ENCODE measurements at regions not wholly inside any gene's neighbourhood (a gene's known extent, or its start where the extent isn't known, plus 50 kb on each side); places are given as distances from the start of the nearest gene placed in this dataset.
"Not testable (repeated sequence)": the region's sequence is repeated elsewhere in the genome, so short reads cannot be mapped to it uniquely, and the experiment has no call there.

DNA sequence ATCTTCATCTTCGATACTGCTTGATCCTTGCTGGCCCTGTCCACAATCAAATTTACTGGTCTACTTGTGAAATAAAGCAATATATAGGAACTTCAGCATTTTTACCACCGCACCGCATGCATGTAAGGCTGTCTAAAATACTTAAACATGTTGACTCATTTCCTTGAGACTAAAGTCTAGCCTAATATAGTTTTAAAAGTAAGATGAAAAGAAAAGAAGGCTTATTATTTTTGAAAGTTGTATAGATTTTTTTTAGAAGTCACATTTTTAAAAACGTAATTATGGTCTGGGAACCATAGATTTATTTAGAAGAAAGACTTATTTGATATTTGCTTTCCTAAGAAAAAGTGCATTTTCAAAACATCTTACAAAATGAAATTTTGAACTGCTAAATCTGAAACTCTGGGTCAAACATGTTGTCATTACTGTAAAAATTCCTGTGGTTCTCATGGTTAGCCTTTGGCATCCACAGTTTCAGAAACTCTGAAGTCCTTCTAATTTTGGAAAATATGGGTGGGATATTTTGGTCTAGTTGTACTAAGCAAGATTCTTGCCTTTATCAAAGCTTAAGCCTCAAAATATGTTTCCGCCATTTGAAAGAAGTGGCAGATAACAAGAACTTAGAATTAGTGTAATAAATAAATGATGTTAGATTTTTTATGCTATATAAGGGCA lies 423.5 kb upstream of the CTSO start:
- no peak for DNase-seq (ENCODE audit: low spot score)
- in situ Hi-C loops (cut with HindIII; ENCODE audit: low sequenced_read_pairs): no loop called here

- no peak for DNase-seq (ENCODE audit: low spot score)
- in situ Hi-C loops (cut with HindIII; ENCODE audit: low sequenced_read_pairs): no loop called here
These were observed 421.2 kb upstream of the CTSO start for GRCh38 chr4:156374894-156375293.

DNA sequence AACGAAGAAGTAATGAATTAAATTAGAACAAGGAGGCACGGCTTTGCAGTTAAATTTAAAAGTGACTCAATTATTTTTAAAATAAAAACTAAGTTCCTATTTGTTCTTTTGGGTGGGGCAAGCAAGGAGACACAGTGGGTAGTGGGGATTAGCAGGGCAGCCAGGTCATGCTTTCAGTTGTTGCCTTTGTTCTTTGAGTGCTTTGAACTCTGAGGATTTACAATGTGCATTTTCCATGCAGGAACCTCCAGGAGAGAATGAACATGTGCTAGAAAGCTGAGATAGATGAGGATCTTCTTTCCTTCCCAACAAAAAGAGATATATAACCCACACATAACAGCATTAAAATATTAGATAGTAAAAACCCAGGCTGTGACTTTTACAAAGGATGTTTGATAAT lies 420.4 kb upstream of the CTSO start:
- in situ Hi-C loops (cut with HindIII; ENCODE audit: low sequenced_read_pairs): no loop called here
- DNase-seq (ENCODE audit: low spot score): no peak

DNA sequence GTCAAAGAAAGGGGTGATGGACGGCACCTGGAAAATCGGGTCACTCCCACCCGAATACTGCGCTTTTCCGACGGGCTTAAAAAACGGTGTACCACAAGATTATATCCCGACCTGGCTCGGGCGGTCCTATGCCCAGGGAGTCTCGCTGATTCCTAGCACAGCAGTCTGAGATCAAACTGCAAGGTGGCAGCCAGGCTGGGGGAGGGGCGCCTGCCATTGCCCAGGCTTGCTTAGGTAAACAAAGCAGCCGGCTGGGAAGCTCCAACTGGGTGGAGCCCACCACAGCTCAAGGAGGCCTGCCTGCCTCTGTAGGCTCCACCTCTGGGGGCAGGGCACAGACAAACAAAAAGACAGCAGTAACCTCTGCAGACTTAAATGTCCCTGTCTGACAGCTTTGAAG lies 413.8 kb upstream of the CTSO start:
- in situ Hi-C loops (cut with HindIII; ENCODE audit: low sequenced_read_pairs); DNase-seq (ENCODE audit: low spot score): not testable (repeated sequence)

DNA sequence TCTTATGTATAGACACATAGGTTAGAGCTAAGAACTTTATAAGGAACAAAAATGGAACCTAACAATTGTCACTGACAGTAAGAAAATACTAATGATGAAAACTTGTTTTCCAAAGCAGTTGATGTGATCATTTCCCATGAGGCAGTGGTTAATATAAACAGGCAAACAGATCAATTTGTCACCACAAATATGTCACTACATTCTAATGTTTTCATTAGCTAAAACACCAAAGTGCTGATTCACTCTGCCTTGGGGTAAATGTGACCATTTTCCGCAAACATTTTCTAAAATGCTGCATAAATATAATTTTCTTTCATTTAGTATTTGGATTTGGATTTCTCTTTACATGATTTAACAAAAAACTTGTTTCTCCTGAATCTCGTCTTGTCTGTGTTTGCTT lies 408.9 kb upstream of the CTSO start:
- no peak for DNase-seq (ENCODE audit: low spot score)

GRCh38 chr4:156347412-156348075 lies 393.9 kb upstream of the CTSO start:
- in situ Hi-C loops (cut with HindIII; ENCODE audit: low sequenced_read_pairs): no loop called here
- no peak for DNase-seq (ENCODE audit: low spot score)

More for the DNA sequence above, 408.9 kb upstream of the CTSO start:
- in situ Hi-C loops (cut with HindIII; ENCODE audit: low sequenced_read_pairs): no loop called here

GRCh38 chr4:156346959-156347385 lies 393.3 kb upstream of the CTSO start:
- peak; percentile 4 for DNase-seq (ENCODE audit: low spot score)
- in situ Hi-C loops (cut with HindIII; ENCODE audit: low sequenced_read_pairs): no loop called here

- no peak for DNase-seq (ENCODE audit: low spot score)
- in situ Hi-C loops (cut with HindIII; ENCODE audit: low sequenced_read_pairs): no loop called here
These were observed 390.7 kb upstream of the CTSO start for GRCh38 chr4:156344397-156344796.

GRCh38 chr4:156336511-156336910 lies 382.8 kb upstream of the CTSO start:
- in situ Hi-C loops (cut with HindIII; ENCODE audit: low sequenced_read_pairs): no loop called here
- no peak for DNase-seq (ENCODE audit: low spot score)

DNA sequence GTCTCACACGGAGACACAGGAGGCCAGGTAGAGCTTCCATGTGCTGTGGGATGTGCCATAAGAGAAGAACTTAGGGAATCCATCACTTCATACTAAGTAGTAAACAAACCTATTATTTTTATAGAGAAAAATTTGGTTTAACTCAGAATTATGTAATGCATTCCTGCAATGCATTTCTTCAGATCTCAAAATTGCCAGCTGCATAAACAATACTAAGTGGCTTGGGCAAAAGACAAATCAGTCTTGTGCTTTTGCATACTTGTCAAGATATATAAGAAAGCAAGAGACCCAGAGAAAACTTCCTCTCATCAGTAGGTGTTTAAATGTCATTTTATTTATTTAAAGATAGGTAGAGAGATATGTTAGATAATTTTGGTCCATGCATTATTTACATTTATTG lies 382.1 kb upstream of the CTSO start:
- in situ Hi-C loops (cut with HindIII; ENCODE audit: low sequenced_read_pairs): no loop called here
- no peak for DNase-seq (ENCODE audit: low spot score)

- no peak for DNase-seq (ENCODE audit: low spot score)
- in situ Hi-C loops (cut with HindIII; ENCODE audit: low sequenced_read_pairs): no loop called here
These were observed 376.9 kb upstream of the CTSO start for GRCh38 chr4:156330436-156331031.

GRCh38 chr4:156329779-156330178 lies 376.1 kb upstream of the CTSO start:
- no peak for DNase-seq (ENCODE audit: low spot score)
- in situ Hi-C loops (cut with HindIII; ENCODE audit: low sequenced_read_pairs): no loop called here

DNA sequence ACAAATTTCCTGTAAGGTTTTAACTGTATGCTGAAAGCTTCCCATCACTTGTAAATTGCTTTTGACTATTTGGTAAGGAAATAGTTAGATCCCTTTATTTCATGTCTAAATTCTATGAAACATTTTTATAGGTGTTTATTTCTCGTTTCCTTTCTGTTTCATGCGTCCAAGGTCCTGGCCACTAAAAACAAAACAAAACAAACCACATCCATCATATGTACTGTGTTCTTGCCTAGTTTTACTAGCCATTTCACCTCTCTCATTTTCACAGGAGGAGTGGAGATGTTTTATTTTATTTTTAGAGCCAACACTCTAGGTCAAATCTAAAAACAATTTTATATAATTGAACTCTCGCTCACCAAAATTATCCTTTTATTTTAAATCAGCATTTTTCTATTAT lies 375.2 kb upstream of the CTSO start:
- DNase-seq (ENCODE audit: low spot score): no peak
- in situ Hi-C loops (cut with HindIII; ENCODE audit: low sequenced_read_pairs): no loop called here

- no peak for DNase-seq (ENCODE audit: low spot score)
- in situ Hi-C loops (cut with HindIII; ENCODE audit: low sequenced_read_pairs): no loop called here
These were observed 372.6 kb upstream of the CTSO start for GRCh38 chr4:156326246-156326645.

GRCh38 chr4:156322592-156322991 lies 368.9 kb upstream of the CTSO start:
- no peak for DNase-seq (ENCODE audit: low spot score)
- in situ Hi-C loops (cut with HindIII; ENCODE audit: low sequenced_read_pairs): no loop called here

GRCh38 chr4:156321203-156321602 lies 367.5 kb upstream of the CTSO start:
- in situ Hi-C loops (cut with HindIII; ENCODE audit: low sequenced_read_pairs): no loop called here
- DNase-seq (ENCODE audit: low spot score): no peak

GRCh38 chr4:156313497-156313896 lies 359.8 kb upstream of the CTSO start:
- in situ Hi-C loops (cut with HindIII; ENCODE audit: low sequenced_read_pairs): no loop called here
- no peak for DNase-seq (ENCODE audit: low spot score)

DNA sequence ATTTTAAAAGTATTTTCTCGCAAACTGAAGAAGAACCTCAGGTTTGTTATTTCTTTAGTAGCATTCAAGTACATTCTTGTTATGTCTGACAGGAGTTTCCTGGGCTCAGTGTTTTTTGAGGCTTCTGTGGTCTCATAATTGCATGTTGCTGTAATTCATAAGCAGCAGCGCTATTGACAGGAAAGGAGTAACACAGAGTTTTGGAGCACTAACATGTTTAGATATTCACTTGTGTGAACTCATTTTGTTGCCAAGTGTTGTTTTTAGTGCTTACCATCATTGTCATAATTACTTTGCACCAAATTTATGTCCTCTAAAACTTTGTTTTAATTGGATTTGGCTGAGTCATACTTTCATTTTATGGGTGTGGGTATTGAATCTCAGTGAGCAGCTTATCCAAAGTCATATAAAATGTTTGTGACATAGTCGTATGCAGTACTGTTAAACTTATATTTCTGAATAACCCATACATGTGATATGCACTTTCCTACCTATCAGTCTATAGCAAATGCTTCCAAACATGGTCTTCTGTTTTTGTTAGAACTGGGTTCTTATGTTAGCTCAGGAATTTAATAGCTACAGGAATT lies 358.7 kb upstream of the CTSO start:
- no peak for DNase-seq (ENCODE audit: low spot score)
- in situ Hi-C loops (cut with HindIII; ENCODE audit: low sequenced_read_pairs): no loop called here

DNA sequence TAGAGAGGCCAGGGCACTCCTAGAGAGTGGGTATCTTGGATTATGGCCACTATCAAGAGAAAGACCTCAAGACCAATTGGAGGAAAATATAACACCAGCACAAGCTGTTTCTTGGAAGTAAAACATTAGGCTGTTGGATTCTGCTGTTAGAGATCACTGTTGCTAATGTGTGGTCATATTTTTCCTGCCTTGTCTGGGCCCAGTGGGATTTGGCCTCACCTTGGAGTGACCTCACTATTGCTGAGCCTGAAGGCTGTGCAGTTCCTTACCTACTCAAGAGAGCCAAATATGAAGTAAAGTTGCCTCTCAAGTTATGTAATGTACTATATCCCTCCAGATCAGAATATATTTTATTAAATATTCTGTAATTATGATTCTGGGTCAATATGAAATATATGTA lies 355.4 kb upstream of the CTSO start:
- in situ Hi-C loops (cut with HindIII; ENCODE audit: low sequenced_read_pairs): no loop called here
- DNase-seq (ENCODE audit: low spot score): no peak

DNA sequence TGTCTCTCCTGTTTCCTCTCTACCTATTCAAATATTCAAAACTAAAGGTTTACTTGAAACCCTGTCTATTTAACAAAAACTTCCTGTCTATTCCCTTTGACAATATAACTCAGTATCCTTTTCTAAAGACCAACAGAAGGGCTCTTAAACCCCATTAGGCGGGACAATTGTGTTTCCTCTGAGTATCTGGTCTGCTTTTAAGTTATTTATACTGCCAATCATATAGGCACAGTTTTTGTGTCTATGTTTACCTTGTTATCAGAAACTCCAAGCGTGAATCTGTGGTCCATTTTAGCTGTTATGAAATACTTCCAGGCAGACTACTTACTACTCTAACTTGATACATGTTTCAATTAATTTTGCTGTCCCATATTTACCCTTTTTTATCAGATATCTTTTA lies 350.0 kb upstream of the CTSO start:
- in situ Hi-C loops (cut with HindIII; ENCODE audit: low sequenced_read_pairs): no loop called here

More for the DNA sequence above, 350.0 kb upstream of the CTSO start:
- no peak for DNase-seq (ENCODE audit: low spot score)
